Upper lobe of left lung (tissue), 6 donors: ENCODE measurements at regions not wholly inside any gene's neighbourhood (a gene's known extent, or its start where the extent isn't known, plus 50 kb on each side); places are given as distances from the start of the nearest gene placed in this dataset.

Experiments used
- ATAC-seq, 2 donors: fragments of 200-7000 bp; cut with Tn5 transposase; one replicate each; pipeline ENCODE4 v1.9.1; 2022; ENCODE audit warnings: mild to moderate bottlenecking in 2 of 2, moderate library complexity in 2 of 2; ENCODE audit not compliant: low FRiP score in 2 of 2
- DNase-seq, 2 donors: peaks; one replicate each; pipeline ENCODE4 v3.0.0-alpha.2; 2019 to 2020
- H3K27ac ChIP-seq, 4 donors: fragments of 200-600 bp; sonication (generic); one replicate each; pipeline ENCODE4 v1.5.1; 2016 to 2019
- H3K27me3 ChIP-seq, 4 donors: fragments of 200-600 bp; sonication (generic); one replicate each; pipeline ENCODE4 v1.5.1; 2017 to 2019
- H3K36me3 ChIP-seq, 4 donors: fragments of 200-600 bp; sonication (generic); one replicate each; pipeline ENCODE4 v1.5.1; 2016 to 2019
- H3K4me1 ChIP-seq, 4 donors: fragments of 200-600 bp; sonication (generic); one replicate each; pipeline ENCODE4 v1.5.1; 2018 to 2019
- H3K4me3 ChIP-seq, 4 donors: fragments of 200-600 bp; sonication (generic); one replicate each; pipeline ENCODE4 v1.5.1; 2017 to 2019; ENCODE audit warnings: mild to moderate bottlenecking in 2 of 4, moderate library complexity in 1 of 4
- H3K9me3 ChIP-seq, 4 donors: fragments of 200-600 bp; sonication (generic); one replicate each; pipeline ENCODE4 v1.5.1; 2018 to 2019
- CTCF ChIP-seq, 6 experiments: fragments of 450-650 bp in 4 of 6; fragments of 200-600 bp in 2 of 6; sonication (generic) in 2 of 6; IDR thresholded peaks; one replicate each; pipeline ENCODE4 v1.5.1; 2016 to 2019; ENCODE audit warnings: antibody characterized with exemption in 6 of 6
- EP300 ChIP-seq, 4 donors: sonication (generic); formaldehyde crosslinking; IDR thresholded peaks; one replicate each; pipeline ENCODE4 v1.5.1; 2017; ENCODE audit warnings: antibody characterized with exemption in 4 of 4, control low read depth in 2 of 4
- POLR2A ChIP-seq, 4 donors: fragments of 450-650 bp; IDR thresholded peaks; one replicate each; pipeline ENCODE4 v1.5.1; 2016 to 2017; ENCODE audit warnings: antibody characterized with exemption in 4 of 4, mild to moderate bottlenecking in 2 of 4
- POLR2AphosphoS5 ChIP-seq, 2 donors: sonication (generic); formaldehyde crosslinking; IDR thresholded peaks; one replicate each; pipeline ENCODE4 v1.5.1; 2017; ENCODE audit warnings: antibody characterized with exemption in 2 of 2
- WGBS, 2 donors: methylation state at CpG; one replicate each; pipeline ENCODE4 v1.1.5; 2017 to 2018; 5-methylcytosine and 5-hydroxymethylcytosine counted together
- donor health status: DM: no; HTN: no; CAD: no; lungs with moderate emphysema.
- donor health status: DM: no; HTN: yes; CAD: no; lungs with severe emphysema.

GRCh38 chr5:175052351-175052750 lies 328.0 kb downstream of the MSX2 start:
- TF ChIP-seq POLR2A (IDR thresholded peaks at IDR 0.05) (no peak), CTCF (IDR thresholded peaks at IDR 0.05) (no peak), POLR2AphosphoS5 (IDR thresholded peaks at IDR 0.05) (no peak), EP300 (IDR thresholded peaks at IDR 0.05) (no peak)
- Histone ChIP-seq H3K27me3 (no peaks in the 10 kb centered on the region), H3K9me3 (no peaks in the 10 kb centered on the region), H3K4me3 (no peak overlapping the region), H3K36me3 (no peaks in the 10 kb centered on the region), H3K4me1 (no peaks in the 10 kb centered on the region), H3K27ac (no peak overlapping the region)
- 74 to 80% methylated on average over 2 of the region's 2 CpGs for WGBS, 2 donors
- no peak for ATAC-seq
- no peak for DNase-seq

- Histone ChIP-seq H3K9me3 (no peaks in the 10 kb centered on the region), H3K27me3 (no peaks in the 10 kb centered on the region), H3K27ac (no peak overlapping the region), H3K4me1 (no peaks in the 10 kb centered on the region), H3K36me3 (no peaks in the 10 kb centered on the region), H3K4me3 (no peak overlapping the region)
- no peak for TF ChIP-seq CTCF (IDR thresholded peaks at IDR 0.05)
- no peak for TF ChIP-seq POLR2A (IDR thresholded peaks at IDR 0.05)
- no peak for TF ChIP-seq EP300 (IDR thresholded peaks at IDR 0.05)
- no peak for TF ChIP-seq POLR2AphosphoS5 (IDR thresholded peaks at IDR 0.05)
- 39 to 50% methylated on average over 1 of the region's 1 CpG for WGBS, 2 donors
- no peak for ATAC-seq
- DNase-seq = no peak
Measured at GRCh38 chr5:175047048-175047447, 322.7 kb downstream of the MSX2 start.

GRCh38 chr5:175045820-175046219 lies 321.4 kb downstream of the MSX2 start:
- Histone ChIP-seq H3K27me3 (no peaks in the 10 kb centered on the region), H3K4me1 (no peaks in the 10 kb centered on the region), H3K27ac (no peak overlapping the region), H3K36me3 (no peaks in the 10 kb centered on the region), H3K4me3 (no peak overlapping the region), H3K9me3 (no peaks in the 10 kb centered on the region)
- no peak for DNase-seq
- ATAC-seq = no peak
- TF ChIP-seq CTCF (IDR thresholded peaks at IDR 0.05) (no peak), POLR2A (IDR thresholded peaks at IDR 0.05) (no peak), EP300 (IDR thresholded peaks at IDR 0.05) (no peak), POLR2AphosphoS5 (IDR thresholded peaks at IDR 0.05) (no peak)
- 60 to 66% methylated on average over 5 of the region's 5 CpGs for WGBS, 2 donors

GRCh38 chr5:175037820-175038219 lies 313.4 kb downstream of the MSX2 start:
- Histone ChIP-seq H3K4me1 (no peaks in the 10 kb centered on the region), H3K36me3 (no peaks in the 10 kb centered on the region), H3K9me3 (no peaks in the 10 kb centered on the region), H3K4me3 (no peak overlapping the region), H3K27me3 (no peaks in the 10 kb centered on the region), H3K27ac (no peak overlapping the region)
- DNase-seq (no peak), ATAC-seq (no peak)
- 93 to 94% methylated on average over 2 of the region's 2 CpGs for WGBS, 2 donors
- TF ChIP-seq EP300 (IDR thresholded peaks at IDR 0.05) (no peak), POLR2AphosphoS5 (IDR thresholded peaks at IDR 0.05) (no peak), CTCF (IDR thresholded peaks at IDR 0.05) (no peak), POLR2A (IDR thresholded peaks at IDR 0.05) (no peak)

- no peak for TF ChIP-seq EP300 (IDR thresholded peaks at IDR 0.05)
- TF ChIP-seq POLR2AphosphoS5 (IDR thresholded peaks at IDR 0.05) = no peak
- TF ChIP-seq POLR2A (IDR thresholded peaks at IDR 0.05) = no peak
- no peak for TF ChIP-seq CTCF (IDR thresholded peaks at IDR 0.05)
- ATAC-seq (no peak), DNase-seq (no peak)
- Histone ChIP-seq H3K36me3 (no peaks in the 10 kb centered on the region), H3K27ac (no peak overlapping the region), H3K4me1 (no peaks in the 10 kb centered on the region), H3K4me3 (no peak overlapping the region), H3K9me3 (no peaks in the 10 kb centered on the region), H3K27me3 (no peaks in the 10 kb centered on the region)
- WGBS, 2 donors = 0 to 30% methylated on average over 1 of the region's 1 CpG
Measured at GRCh38 chr5:175035882-175036533, 311.6 kb downstream of the MSX2 start.
